ENCODE measurements at regions not wholly inside any gene's neighbourhood (a gene's known extent, or its start where the extent isn't known, plus 50 kb on each side); places are given as distances from the start of the nearest gene placed in this dataset.

- Histone ChIP-seq H3K27ac (no peak overlapping the region), H3K36me3 (no peaks in the 10 kb centered on the region), H3K27me3 (no peaks in the 10 kb centered on the region), H3K4me3 (no peak overlapping the region), H3K9me3 (no peaks in the 10 kb centered on the region), H3K4me1 (no peaks in the 10 kb centered on the region)
- no peak for TF ChIP-seq POLR2AphosphoS5 (IDR thresholded peaks at IDR 0.05)
- TF ChIP-seq POLR2A (IDR thresholded peaks at IDR 0.05), result no peak
- no peak for TF ChIP-seq CTCF (IDR thresholded peaks at IDR 0.05)
- no peak for TF ChIP-seq EP300 (IDR thresholded peaks at IDR 0.05)
- ATAC-seq, result no peak
- 66 to 76% methylated on average over 2 to 3 of the region's 3 CpGs for WGBS, 2 donors (ENCODE audit: low coverage in 1 of 2)
Observed at GRCh38 chr2:186294248-186294888, 191.7 kb upstream of the ZC3H15 start.

GRCh38 chr2:186299610-186300009, 186.4 kb upstream of the ZC3H15 start:
- no peaks in the 10 kb centered on the region for H3K27me3 ChIP-seq
- no peaks in the 10 kb centered on the region for H3K36me3 ChIP-seq

GRCh38 chr2:186302263-186302662, 183.8 kb upstream of the ZC3H15 start:
- no peak for ATAC-seq

More at GRCh38 chr2:186299610-186300009, 186.4 kb upstream of the ZC3H15 start:
- 77% methylated on average over 1 of the region's 1 CpG; no CpG with 5 or more reads in 1 of the 2 donors for WGBS, 2 donors (ENCODE audit: low coverage in 1 of 2)
- Histone ChIP-seq H3K9me3 (no peaks in the 10 kb centered on the region), H3K4me3 (no peak overlapping the region), H3K27ac (no peak overlapping the region), H3K4me1 (no peaks in the 10 kb centered on the region)
- no peak for ATAC-seq
- no peak for TF ChIP-seq POLR2A (IDR thresholded peaks at IDR 0.05)
- TF ChIP-seq CTCF (IDR thresholded peaks at IDR 0.05), result no peak
- TF ChIP-seq POLR2AphosphoS5 (IDR thresholded peaks at IDR 0.05), result no peak
- TF ChIP-seq EP300 (IDR thresholded peaks at IDR 0.05), result no peak

GRCh38 chr2:186303091-186303490, 183.0 kb upstream of the ZC3H15 start:
- Histone ChIP-seq H3K4me3 (no peak overlapping the region), H3K4me1 (no peaks in the 10 kb centered on the region), H3K36me3 (no peaks in the 10 kb centered on the region), H3K9me3 (no peaks in the 10 kb centered on the region), H3K27me3 (no peaks in the 10 kb centered on the region), H3K27ac (no peak overlapping the region)
- no peak for ATAC-seq
- WGBS, 2 donors (ENCODE audit: low coverage in 1 of 2), result 93 to 100% methylated on average over 2 of the region's 2 CpGs
- no peak for TF ChIP-seq POLR2AphosphoS5 (IDR thresholded peaks at IDR 0.05)
- TF ChIP-seq CTCF (IDR thresholded peaks at IDR 0.05), result no peak
- TF ChIP-seq POLR2A (IDR thresholded peaks at IDR 0.05), result no peak
- TF ChIP-seq EP300 (IDR thresholded peaks at IDR 0.05), result no peak

More at GRCh38 chr2:186302263-186302662, 183.8 kb upstream of the ZC3H15 start:
- TF ChIP-seq POLR2A (IDR thresholded peaks at IDR 0.05), result no peak
- TF ChIP-seq POLR2AphosphoS5 (IDR thresholded peaks at IDR 0.05), result no peak
- TF ChIP-seq EP300 (IDR thresholded peaks at IDR 0.05), result no peak
- no peak for TF ChIP-seq CTCF (IDR thresholded peaks at IDR 0.05)
- H3K4me1 ChIP-seq, result no peaks in the 10 kb centered on the region
- H3K27ac ChIP-seq, result no peak overlapping the region
- no peaks in the 10 kb centered on the region for H3K36me3 ChIP-seq
- WGBS, 2 donors (ENCODE audit: low coverage in 1 of 2), result 71 to 76% methylated on average over 7 of the region's 7 CpGs
- no peaks in the 10 kb centered on the region for H3K27me3 ChIP-seq
- H3K4me3 ChIP-seq, result no peak overlapping the region
- H3K9me3 ChIP-seq, result no peaks in the 10 kb centered on the region

GRCh38 chr2:186304064-186304463, 182.0 kb upstream of the ZC3H15 start:
- Histone ChIP-seq H3K27ac (no peak overlapping the region), H3K9me3 (no peaks in the 10 kb centered on the region), H3K27me3 (no peaks in the 10 kb centered on the region), H3K4me1 (no peaks in the 10 kb centered on the region), H3K4me3 (no peak overlapping the region), H3K36me3 (no peaks in the 10 kb centered on the region)
- TF ChIP-seq EP300 (IDR thresholded peaks at IDR 0.05), result no peak
- no peak for TF ChIP-seq POLR2AphosphoS5 (IDR thresholded peaks at IDR 0.05)
- no peak for TF ChIP-seq CTCF (IDR thresholded peaks at IDR 0.05)
- TF ChIP-seq POLR2A (IDR thresholded peaks at IDR 0.05), result no peak
- ATAC-seq, result no peak
